H7 (cell line): ENCODE measurements at regions not wholly inside any gene's neighbourhood (a gene's known extent, or its start where the extent isn't known, plus 50 kb on each side); places are given as distances from the start of the nearest gene placed in this dataset.

Experiments used
- DNase-seq: peaks from one replicate; pipeline ENCODE4 v3.0.0; 2012
- H3K27me3 ChIP-seq: 2 replicates; pipeline ENCODE4 v1.6.0; 2011; ENCODE audit warnings: mild to moderate bottlenecking, low read length; ENCODE audit not compliant: control insufficient read depth, insufficient read depth
- H3K36me3 ChIP-seq: replicated peaks from 2 replicates; pipeline ENCODE4 v1.5.1; 2011; ENCODE audit warnings: low read length; ENCODE audit not compliant: control insufficient read depth, insufficient read depth
- H3K4me3 ChIP-seq: 2 replicates; pipeline ENCODE4 v1.5.1; 2011; ENCODE audit warnings: low read depth, mild to moderate bottlenecking, control low read depth, low read length, moderate library complexity; ENCODE audit not compliant: insufficient read depth

GRCh38 chr2:237196866-237197618 lies 111.4 kb downstream of the COPS8 start:
- H3K36me3 ChIP-seq = no peaks in the 10 kb centered on the region
- peaks cover 2% of the 10 kb centered on the region for H3K27me3 ChIP-seq
- no peak for DNase-seq
- H3K4me3 ChIP-seq = no peak overlapping the region

GRCh38 chr2:237198164-237198855 lies 112.6 kb downstream of the COPS8 start:
- DNase-seq = no peak
- Histone ChIP-seq H3K27me3 (peaks cover 2% of the 10 kb centered on the region), H3K4me3 (no peak overlapping the region), H3K36me3 (no peaks in the 10 kb centered on the region)

GRCh38 chr2:237199082-237199481 lies 113.4 kb downstream of the COPS8 start:
- no peak for DNase-seq
- Histone ChIP-seq H3K4me3 (no peak overlapping the region), H3K36me3 (no peaks in the 10 kb centered on the region), H3K27me3 (peaks cover 2% of the 10 kb centered on the region)

GRCh38 chr2:237199577-237199976 lies 113.9 kb downstream of the COPS8 start:
- Histone ChIP-seq H3K4me3 (no peak overlapping the region), H3K36me3 (no peaks in the 10 kb centered on the region), H3K27me3 (peaks cover 2% of the 10 kb centered on the region)
- no peak for DNase-seq

GRCh38 chr2:237200462-237200861 lies 114.8 kb downstream of the COPS8 start:
- H3K36me3 ChIP-seq = no peaks in the 10 kb centered on the region
- no peak for DNase-seq

GRCh38 chr2:237201461-237202287 lies 116.0 kb downstream of the COPS8 start:
- Histone ChIP-seq H3K36me3 (no peaks in the 10 kb centered on the region), H3K4me3 (no peak overlapping the region), H3K27me3 (no peaks in the 10 kb centered on the region)
- DNase-seq = no peak

More at GRCh38 chr2:237200462-237200861, 114.8 kb downstream of the COPS8 start:
- no peak overlapping the region for H3K4me3 ChIP-seq
- peaks cover 2% of the 10 kb centered on the region for H3K27me3 ChIP-seq

- Histone ChIP-seq H3K36me3 (no peaks in the 10 kb centered on the region), H3K27me3 (no peaks in the 10 kb centered on the region), H3K4me3 (no peak overlapping the region)
- no peak for DNase-seq
Measured at GRCh38 chr2:237202288-237203030, 116.8 kb downstream of the COPS8 start.

GRCh38 chr2:237205043-237205541 lies 119.4 kb downstream of the COPS8 start:
- H3K4me3 ChIP-seq = no peak overlapping the region
- H3K36me3 ChIP-seq = no peaks in the 10 kb centered on the region
- no peaks in the 10 kb centered on the region for H3K27me3 ChIP-seq
- no peak for DNase-seq

GRCh38 chr2:237205561-237205971 lies 119.9 kb downstream of the COPS8 start:
- no peak for DNase-seq
- no peaks in the 10 kb centered on the region for H3K27me3 ChIP-seq
- no peak overlapping the region for H3K4me3 ChIP-seq
- no peaks in the 10 kb centered on the region for H3K36me3 ChIP-seq

- Histone ChIP-seq H3K4me3 (no peak overlapping the region), H3K27me3 (no peaks in the 10 kb centered on the region), H3K36me3 (no peaks in the 10 kb centered on the region)
- no peak for DNase-seq
Measured at GRCh38 chr2:237207646-237208045, 122.0 kb downstream of the COPS8 start.

- Histone ChIP-seq H3K36me3 (no peaks in the 10 kb centered on the region), H3K4me3 (no peak overlapping the region), H3K27me3 (no peaks in the 10 kb centered on the region)
- no peak for DNase-seq
Measured at GRCh38 chr2:237208373-237209260, 122.9 kb downstream of the COPS8 start.

- H3K27me3 ChIP-seq = no peaks in the 10 kb centered on the region
- DNase-seq = no peak
- no peak overlapping the region for H3K4me3 ChIP-seq
- H3K36me3 ChIP-seq = no peaks in the 10 kb centered on the region
Measured at GRCh38 chr2:237209885-237210284, 124.2 kb downstream of the COPS8 start.

- Histone ChIP-seq H3K27me3 (no peaks in the 10 kb centered on the region), H3K36me3 (no peaks in the 10 kb centered on the region), H3K4me3 (no peak overlapping the region)
- no peak for DNase-seq
Measured at GRCh38 chr2:237210297-237210696, 124.6 kb downstream of the COPS8 start.
